GM19043 (cell line): ENCODE measurements at regions not wholly inside any gene's neighbourhood (a gene's known extent, or its start where the extent isn't known, plus 50 kb on each side); places are given as distances from the start of the nearest gene placed in this dataset.
"Not testable (repeated sequence)": the region's sequence is repeated elsewhere in the genome, so short reads cannot be mapped to it uniquely, and the experiment has no call there.

Experiments
- ATAC-seq: cut with Tn5 transposase; IDR thresholded peaks from one replicate; pipeline ENCODE4 v1.9.1; 2021; ENCODE audit warnings: low read depth; ENCODE audit not compliant: unreplicated experiment

- no peak for ATAC-seq
Observed at GRCh38 chr4:81319657-81320056, 104.6 kb upstream of the PRKG2 start.

GRCh38 chr4:81314897-81315470 lies 100.0 kb upstream of the PRKG2 start:
- no peak for ATAC-seq

GRCh38 chr4:81314196-81314896 lies 99.3 kb upstream of the PRKG2 start:
- ATAC-seq = no peak

GRCh38 chr4:81307991-81308390 lies 93.0 kb upstream of the PRKG2 start:
- ATAC-seq = no peak

DNA sequence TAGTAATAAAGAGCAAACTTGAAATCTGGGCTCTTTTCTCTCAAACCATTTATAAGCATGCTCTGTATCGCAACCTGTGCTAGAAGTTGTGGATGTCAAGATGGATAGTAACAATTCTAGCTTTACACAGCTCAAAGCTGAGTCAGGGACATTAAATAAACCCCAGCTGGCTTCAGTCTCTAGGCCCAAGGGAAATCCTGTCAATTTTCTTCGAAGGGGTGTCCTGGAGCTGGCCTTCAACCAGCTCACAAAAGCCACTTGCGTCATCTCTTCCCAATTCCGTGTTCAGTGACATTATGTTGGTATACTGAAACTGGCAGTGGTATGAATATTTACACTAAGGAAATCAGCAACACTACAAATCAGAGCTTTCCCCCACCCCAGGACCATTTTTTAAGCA lies 89.8 kb upstream of the PRKG2 start:
- ATAC-seq = no peak

DNA sequence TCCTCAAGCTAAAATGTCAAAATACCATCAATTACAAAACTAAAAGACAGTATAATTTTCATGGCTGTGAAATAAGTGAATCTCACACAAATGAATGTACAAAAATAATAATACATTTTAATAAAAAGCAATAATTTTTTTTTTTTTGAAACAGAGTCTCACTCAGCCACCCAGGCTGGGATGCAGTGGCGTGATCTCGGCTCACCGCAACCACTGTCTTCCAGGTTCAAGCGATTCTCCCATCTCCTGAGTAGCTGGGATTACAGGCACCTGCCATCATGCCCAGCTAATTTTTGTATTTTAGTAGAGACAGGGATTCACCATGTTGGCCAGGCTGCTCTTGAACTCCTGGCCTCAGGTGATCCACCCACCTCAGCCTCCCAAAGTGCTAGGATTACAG lies 85.3 kb upstream of the PRKG2 start:
- ATAC-seq = not testable (repeated sequence)

GRCh38 chr4:81290813-81291212 lies 75.8 kb upstream of the PRKG2 start:
- ATAC-seq = no peak

- no peak for ATAC-seq
Observed at GRCh38 chr4:81287101-81287500, 72.1 kb upstream of the PRKG2 start.

DNA sequence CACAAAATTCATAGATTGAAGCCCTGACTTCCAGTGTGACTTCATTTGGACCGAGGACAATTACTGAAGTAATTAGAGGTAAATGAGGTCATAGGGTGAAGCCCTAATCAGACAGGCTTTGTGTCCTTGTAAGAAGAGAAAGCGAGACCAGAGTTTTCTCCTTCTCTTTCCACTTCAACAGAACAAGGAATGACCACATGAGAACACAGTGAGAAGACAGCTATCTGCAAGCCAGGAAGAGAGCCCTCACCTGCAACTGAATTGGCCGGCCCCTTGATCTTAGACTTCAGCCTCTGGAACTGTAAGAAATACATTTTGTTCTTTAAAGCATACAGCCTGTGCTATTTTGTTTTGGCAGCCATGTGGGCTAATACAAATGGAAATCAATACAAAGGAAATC lies 67.1 kb upstream of the PRKG2 start:
- no peak for ATAC-seq

DNA sequence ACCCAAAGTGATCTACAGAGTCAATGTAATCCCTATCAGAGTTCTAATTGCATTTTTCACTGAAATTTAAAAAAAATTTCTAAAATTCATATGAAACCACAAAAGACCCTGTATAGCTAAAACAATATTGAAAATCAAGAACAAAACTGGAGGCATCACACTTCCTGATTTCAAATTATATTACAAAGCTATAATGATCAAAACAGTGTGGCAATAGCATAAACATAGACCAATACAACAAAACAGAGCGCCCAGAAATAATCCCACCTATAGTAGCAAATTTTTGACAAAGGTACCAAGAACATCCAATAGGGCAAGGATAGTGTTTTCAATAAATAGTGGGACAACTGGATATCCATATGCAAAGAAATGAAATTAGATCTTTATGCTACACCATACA lies 59.4 kb upstream of the PRKG2 start:
- ATAC-seq = no peak

GRCh38 chr4:81272671-81273070 lies 57.6 kb upstream of the PRKG2 start:
- ATAC-seq = no peak
